Right ventricle myocardium inferior (tissue), 1 donor: ENCODE measurements at regions not wholly inside any gene's neighbourhood (a gene's known extent, or its start where the extent isn't known, plus 50 kb on each side); places are given as distances from the start of the nearest gene placed in this dataset.
"Not testable (repeated sequence)": the region's sequence is repeated elsewhere in the genome, so short reads cannot be mapped to it uniquely, and the experiment has no call there.

Experiments used
- ATAC-seq: fragments of 200-7000 bp; cut with Tn5 transposase; one replicate; pipeline ENCODE4 v1.9.1; 2020; ENCODE audit warnings: mild to moderate bottlenecking, moderate library complexity
- DNase-seq: peaks from one replicate; pipeline ENCODE4 v3.0.0; 2021; ENCODE audit errors: missing footprints
- intact Hi-C: fragments of 100-400 bp; cut with DNase I; formaldehyde crosslinking; loops from one replicate; pipeline ENCODE4 v1.11.0; 2022
- donor health status: DM: no; HTN: yes; CAD: no; lungs with severe emphysema.

DNA sequence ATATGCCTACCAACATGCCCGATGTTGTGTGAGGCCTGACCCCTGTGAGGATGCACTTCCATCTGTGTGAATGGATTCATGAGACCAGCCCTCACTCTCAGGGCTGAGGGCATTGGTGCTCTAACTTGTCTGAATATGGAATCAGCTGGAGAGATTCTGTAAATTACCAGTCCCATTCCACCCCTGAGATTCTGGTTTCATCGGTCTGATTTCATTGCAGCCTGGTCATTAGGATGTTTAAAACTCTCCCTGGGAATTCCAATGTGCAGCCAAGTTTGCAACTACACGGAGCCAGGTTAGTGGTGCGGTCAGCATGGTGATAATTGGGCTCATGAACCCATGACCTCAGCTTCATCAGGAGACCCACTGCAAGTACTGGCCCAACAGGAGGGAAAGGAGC, 51.4 kb upstream of the TP53BP2 start:
- ATAC-seq, intact Hi-C loops, DNase-seq: not testable (repeated sequence)

DNA sequence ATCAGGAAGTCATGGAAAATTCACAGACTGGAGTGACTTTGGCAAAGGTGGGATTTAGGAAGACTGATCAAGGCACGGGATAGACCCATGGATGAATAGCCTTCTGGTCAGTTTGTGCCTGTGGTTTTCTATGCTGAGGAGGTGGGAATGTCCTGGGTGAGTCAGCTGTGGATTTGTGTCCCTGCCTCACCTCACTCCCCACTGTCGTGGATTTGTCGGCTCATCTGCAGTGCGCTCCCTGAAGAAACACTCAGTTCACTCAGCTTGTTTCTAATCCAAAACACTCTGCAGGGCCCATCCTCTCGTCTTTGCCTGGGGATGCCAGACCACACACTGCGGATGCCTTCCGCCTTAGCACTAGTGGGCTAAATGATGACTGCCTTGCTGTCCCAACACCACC, 50.2 kb upstream of the TP53BP2 start:
- DNase-seq, intact Hi-C loops, ATAC-seq: not testable (repeated sequence)
